Tibial artery (tissue), 4 donors: ENCODE measurements at regions not wholly inside any gene's neighbourhood (a gene's known extent, or its start where the extent isn't known, plus 50 kb on each side); places are given as distances from the start of the nearest gene placed in this dataset.

Source experiments
- DNase-seq, 2 donors: peaks; one replicate each; pipeline ENCODE4 v3.0.0-alpha.2; 2019
- H3K27ac ChIP-seq, 2 donors: fragments of 200-600 bp; sonication (generic) in 1 of 2; 1 replicate in 1 of 2; 2 replicates in 1 of 2; pipeline ENCODE4 v1.5.1; 2018 to 2019; ENCODE audit warnings: mild to moderate bottlenecking in 1 of 2
- H3K27me3 ChIP-seq, 2 donors: fragments of 200-600 bp; sonication (generic) in 1 of 2; one replicate each; pipeline versions ENCODE4 v1.5.1 to v1.6.0; 2016 to 2019
- H3K36me3 ChIP-seq, 3 donors: fragments of 200-600 bp; sonication (generic) in 2 of 3; one replicate each; pipeline ENCODE4 v1.5.1; 2016 to 2019; ENCODE audit warnings: mild to moderate bottlenecking in 2 of 3
- H3K4me1 ChIP-seq, 4 donors: fragments of 200-600 bp; sonication (generic) in 2 of 4; 1 replicate in 3 of 4; 2 replicates in 1 of 4; pipeline ENCODE4 v1.5.1; 2016 to 2019
- H3K4me3 ChIP-seq, 2 donors: fragments of 200-600 bp; sonication (generic) in 1 of 2; 1 replicate in 1 of 2; 2 replicates in 1 of 2; pipeline ENCODE4 v1.5.1; 2018 to 2019; ENCODE audit warnings: mild to moderate bottlenecking in 2 of 2
- H3K9me3 ChIP-seq, 3 donors: fragments of 200-600 bp; sonication (generic) in 1 of 3; one replicate each; pipeline ENCODE4 v1.5.1; 2016 to 2019
- intact Hi-C: fragments of 100-400 bp; cut with DNase I; formaldehyde crosslinking; loops from one replicate; pipeline ENCODE4 v1.15.0; 2023; ENCODE audit warnings: low total_unique reads
- TF ChIP-seq, protein P1 (sequence below), 2 experiments: fragments of 200-600 bp in 1 of 2; fragments of 450-650 bp in 1 of 2; IDR thresholded peaks; one replicate each; pipeline ENCODE4 v1.5.1; 2017 to 2019; ENCODE audit warnings: antibody characterized with exemption in 2 of 2, mild to moderate bottlenecking in 1 of 2, moderate library complexity in 1 of 2

DNA sequence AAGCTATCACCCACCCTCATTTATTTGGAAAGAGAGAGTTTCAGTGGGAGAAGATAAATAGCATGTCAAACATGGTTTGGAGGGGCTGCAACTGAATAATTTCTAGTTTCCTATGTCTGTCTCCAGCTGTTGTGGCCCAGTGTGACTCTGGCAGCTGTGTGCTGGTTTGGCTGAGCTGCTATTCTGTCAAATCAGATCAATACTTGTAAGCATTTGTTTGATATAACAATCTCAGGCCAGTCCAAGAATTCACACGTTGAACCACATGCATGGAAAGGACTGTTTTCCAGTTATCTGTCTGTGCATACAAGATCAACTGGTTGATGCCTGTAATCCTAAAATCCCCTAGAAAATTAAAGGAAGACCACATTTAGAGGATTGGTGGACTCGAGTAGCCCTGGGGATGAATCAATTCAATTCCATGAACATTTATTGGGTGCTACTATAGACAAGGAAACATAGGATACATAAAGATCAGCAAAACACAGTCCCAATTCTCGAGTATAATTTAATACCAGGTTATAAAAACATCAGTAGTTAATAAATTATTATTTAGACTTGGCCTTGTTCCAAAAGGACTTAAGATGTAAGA is 209.0 kb upstream of the PARD3B start:
- Histone ChIP-seq H3K4me1 (no peaks in the 10 kb centered on the region), H3K27ac (no peak overlapping the region), H3K9me3 (no peaks in the 10 kb centered on the region), H3K4me3 (no peak overlapping the region), H3K36me3 (no peaks in the 10 kb centered on the region), H3K27me3 (no peaks in the 10 kb centered on the region)
- no peak for DNase-seq
- TF ChIP-seq, protein P1, sequence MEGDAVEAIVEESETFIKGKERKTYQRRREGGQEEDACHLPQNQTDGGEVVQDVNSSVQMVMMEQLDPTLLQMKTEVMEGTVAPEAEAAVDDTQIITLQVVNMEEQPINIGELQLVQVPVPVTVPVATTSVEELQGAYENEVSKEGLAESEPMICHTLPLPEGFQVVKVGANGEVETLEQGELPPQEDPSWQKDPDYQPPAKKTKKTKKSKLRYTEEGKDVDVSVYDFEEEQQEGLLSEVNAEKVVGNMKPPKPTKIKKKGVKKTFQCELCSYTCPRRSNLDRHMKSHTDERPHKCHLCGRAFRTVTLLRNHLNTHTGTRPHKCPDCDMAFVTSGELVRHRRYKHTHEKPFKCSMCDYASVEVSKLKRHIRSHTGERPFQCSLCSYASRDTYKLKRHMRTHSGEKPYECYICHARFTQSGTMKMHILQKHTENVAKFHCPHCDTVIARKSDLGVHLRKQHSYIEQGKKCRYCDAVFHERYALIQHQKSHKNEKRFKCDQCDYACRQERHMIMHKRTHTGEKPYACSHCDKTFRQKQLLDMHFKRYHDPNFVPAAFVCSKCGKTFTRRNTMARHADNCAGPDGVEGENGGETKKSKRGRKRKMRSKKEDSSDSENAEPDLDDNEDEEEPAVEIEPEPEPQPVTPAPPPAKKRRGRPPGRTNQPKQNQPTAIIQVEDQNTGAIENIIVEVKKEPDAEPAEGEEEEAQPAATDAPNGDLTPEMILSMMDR (IDR thresholded peaks at IDR 0.05): no peak
- intact Hi-C loops: no loop called here

DNA sequence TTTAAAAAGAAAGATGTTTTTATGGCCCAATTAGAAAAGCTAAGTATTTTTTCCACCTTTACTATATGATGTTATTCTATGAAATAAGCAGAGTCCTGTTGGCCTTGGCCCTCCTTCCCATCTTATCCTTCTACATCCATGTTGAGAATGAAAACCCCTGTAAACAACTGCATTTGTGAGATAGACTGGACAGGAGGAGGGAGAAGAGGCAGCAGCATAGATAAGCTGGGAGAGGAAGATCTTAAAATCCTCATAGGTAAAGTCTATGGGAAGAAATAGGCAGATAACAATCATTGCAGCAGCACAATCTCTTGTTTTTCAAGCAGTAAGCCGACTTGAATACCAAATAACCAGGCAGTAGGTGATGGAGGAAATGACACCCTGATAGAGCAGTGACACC is 207.6 kb upstream of the PARD3B start:
- H3K27ac ChIP-seq: no peak overlapping the region
- no peak for DNase-seq
- no peak overlapping the region for H3K4me3 ChIP-seq
- TF ChIP-seq, protein P1 (IDR thresholded peaks at IDR 0.05): no peak
- H3K27me3 ChIP-seq: no peaks in the 10 kb centered on the region
- intact Hi-C loops: no loop called here
- H3K9me3 ChIP-seq: no peaks in the 10 kb centered on the region
- H3K36me3 ChIP-seq: no peaks in the 10 kb centered on the region
- H3K4me1 ChIP-seq: no peaks in the 10 kb centered on the region

DNA sequence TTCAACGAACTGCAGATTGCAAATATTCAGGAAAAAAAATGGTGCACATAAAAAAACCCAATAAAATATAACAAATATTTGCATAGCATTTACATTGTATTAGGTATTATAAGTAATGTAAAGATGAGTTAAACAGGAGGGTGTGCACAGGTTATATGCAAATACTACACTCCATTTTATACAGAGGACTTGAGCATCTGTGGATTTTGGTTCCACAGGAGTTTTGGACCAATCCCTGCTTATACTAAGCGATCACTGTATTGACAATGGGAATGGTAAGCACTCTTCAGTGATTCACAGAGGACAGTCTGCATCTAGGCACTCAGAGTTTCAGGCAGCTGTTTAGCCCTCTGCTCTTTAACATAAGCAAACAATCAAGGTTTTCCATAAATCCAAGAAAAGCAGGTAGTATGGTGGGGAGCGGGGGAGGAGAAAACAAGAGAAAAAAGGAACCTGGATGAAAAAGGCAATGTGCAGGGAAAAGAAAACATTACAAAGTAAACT is 206.0 kb upstream of the PARD3B start:
- no peak overlapping the region for H3K27ac ChIP-seq
- no peaks in the 10 kb centered on the region for H3K9me3 ChIP-seq
- H3K36me3 ChIP-seq: no peaks in the 10 kb centered on the region
- intact Hi-C loops: no loop called here
- H3K27me3 ChIP-seq: no peaks in the 10 kb centered on the region
- TF ChIP-seq, protein P1 (IDR thresholded peaks at IDR 0.05): no peak
- H3K4me1 ChIP-seq: no peaks in the 10 kb centered on the region
- H3K4me3 ChIP-seq: no peak overlapping the region
- no peak for DNase-seq

DNA sequence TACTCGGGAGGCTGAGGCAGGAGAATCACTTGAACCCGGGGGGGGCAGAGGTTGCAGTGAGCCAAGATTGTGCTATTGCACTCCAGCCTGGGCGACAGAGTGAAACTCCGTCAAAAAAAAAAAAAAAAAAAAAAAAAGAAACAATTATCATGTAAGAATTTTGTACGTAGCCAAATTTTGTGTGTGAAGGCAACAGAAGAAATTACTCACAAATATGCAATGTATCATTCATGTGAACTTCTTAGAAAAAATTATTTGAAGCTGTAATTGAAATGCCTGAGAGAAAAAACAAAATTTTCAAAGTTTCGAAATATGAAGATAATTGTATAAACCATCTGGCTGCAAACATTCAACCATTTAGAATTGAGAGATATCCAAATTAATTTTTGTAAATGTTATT is 204.8 kb upstream of the PARD3B start:
- no peaks in the 10 kb centered on the region for H3K27me3 ChIP-seq
- H3K27ac ChIP-seq: no peak overlapping the region
- no peaks in the 10 kb centered on the region for H3K4me1 ChIP-seq
- DNase-seq: no peak
- H3K4me3 ChIP-seq: no peak overlapping the region
- no peaks in the 10 kb centered on the region for H3K36me3 ChIP-seq
- no peaks in the 10 kb centered on the region for H3K9me3 ChIP-seq
- intact Hi-C loops: no loop called here
- TF ChIP-seq, protein P1 (IDR thresholded peaks at IDR 0.05): no peak

DNA sequence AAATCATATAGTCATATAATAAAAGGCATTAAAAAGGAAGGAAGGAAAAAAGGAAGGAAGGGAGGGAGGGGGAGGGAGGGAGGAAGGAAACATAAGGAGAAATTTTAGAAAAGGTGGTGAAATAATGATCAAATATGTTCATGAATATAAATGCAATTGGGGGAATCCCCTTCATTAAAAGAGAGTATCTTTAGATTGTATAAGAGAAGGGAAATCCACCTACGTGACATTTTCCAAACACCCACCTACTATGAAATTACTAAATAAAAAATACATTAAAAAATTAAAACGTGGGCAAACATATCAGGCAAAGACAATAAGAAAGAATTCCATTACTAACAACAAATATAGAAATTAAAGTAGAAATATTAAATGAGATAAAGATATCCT is 203.4 kb upstream of the PARD3B start:
- no peak for DNase-seq
- no peak overlapping the region for H3K27ac ChIP-seq
- H3K9me3 ChIP-seq: no peaks in the 10 kb centered on the region
- H3K4me1 ChIP-seq: no peaks in the 10 kb centered on the region
- TF ChIP-seq, protein P1 (IDR thresholded peaks at IDR 0.05): no peak
- no peaks in the 10 kb centered on the region for H3K27me3 ChIP-seq
- H3K4me3 ChIP-seq: no peak overlapping the region
- intact Hi-C loops: no loop called here
- no peaks in the 10 kb centered on the region for H3K36me3 ChIP-seq

DNA sequence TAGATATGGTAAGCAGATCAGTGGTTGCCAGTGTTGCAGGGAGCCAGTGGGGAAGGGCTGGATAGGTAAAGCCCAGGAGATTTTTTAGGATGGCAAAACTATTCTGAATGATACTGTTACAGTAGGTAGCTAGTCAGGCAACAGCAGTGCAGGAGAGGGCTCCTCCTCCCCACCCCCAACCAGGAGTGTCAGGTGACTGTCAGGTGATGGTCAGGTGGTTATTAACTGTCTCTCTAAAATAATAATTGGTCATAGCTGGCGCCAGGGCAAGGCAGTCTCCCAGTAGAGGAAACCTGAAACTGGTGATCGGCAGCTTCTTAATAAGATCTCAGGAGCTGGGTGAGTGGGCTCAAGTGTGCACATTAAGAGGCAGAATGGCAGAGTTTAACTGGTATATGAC is 201.6 kb upstream of the PARD3B start:
- TF ChIP-seq, protein P1 (IDR thresholded peaks at IDR 0.05): no peak
- Histone ChIP-seq H3K9me3 (no peaks in the 10 kb centered on the region), H3K36me3 (no peaks in the 10 kb centered on the region), H3K27me3 (no peaks in the 10 kb centered on the region), H3K27ac (no peak overlapping the region), H3K4me3 (no peak overlapping the region), H3K4me1 (no peaks in the 10 kb centered on the region)
- intact Hi-C loops: no loop called here
- DNase-seq: no peak
